Lower leg skin (tissue), 4 donors: ENCODE measurements at regions not wholly inside any gene's neighbourhood (a gene's known extent, or its start where the extent isn't known, plus 50 kb on each side); places are given as distances from the start of the nearest gene placed in this dataset.

Experiments used
- DNase-seq, 2 donors: peaks; one replicate each; pipeline ENCODE4 v3.0.0-alpha.2; 2019; ENCODE audit warnings: low spot score in 2 of 2
- H3K4me3 ChIP-seq: fragments of 200-600 bp; sonication (generic); 2 replicates; pipeline ENCODE4 v1.5.1; 2017; ENCODE audit warnings: mild to moderate bottlenecking, low read depth; ENCODE audit not compliant: poor library complexity, severe bottlenecking
- CTCF ChIP-seq, 3 donors: fragments of 450-650 bp; IDR thresholded peaks; one replicate each; pipeline ENCODE4 v1.5.1; 2016; ENCODE audit warnings: antibody characterized with exemption in 3 of 3, mild to moderate bottlenecking in 3 of 3, moderate library complexity in 2 of 3
- POLR2A ChIP-seq, 2 donors: fragments of 450-650 bp; IDR thresholded peaks; one replicate each; pipeline ENCODE4 v1.6.1; 2016 to 2017; ENCODE audit warnings: antibody characterized with exemption in 2 of 2, mild to moderate bottlenecking in 1 of 2, moderate library complexity in 1 of 2
- WGBS, 2 donors: methylation state at CpG; one replicate each; pipeline ENCODE4 v1.1.5; 2018; 5-methylcytosine and 5-hydroxymethylcytosine counted together
- intact Hi-C: fragments of 100-400 bp; cut with DNase I; formaldehyde crosslinking; loops from one replicate; pipeline ENCODE4 v1.15.0; 2023; ENCODE audit warnings: low total_unique reads

- peak; percentile 58 to 91 for DNase-seq
- intact Hi-C loops, result no loop called here
- no peak for TF ChIP-seq POLR2A (IDR thresholded peaks at IDR 0.05)
- TF ChIP-seq CTCF (IDR thresholded peaks at IDR 0.05), result no peak
- WGBS, 2 donors, result 56 to 57% methylated on average over 12 of the region's 12 CpGs
- no peak overlapping the region for H3K4me3 ChIP-seq
These were observed 67.7 kb downstream of the CPN2 start for GRCh38 chr3:194283221-194284006.

- 95 to 97% methylated on average over 5 of the region's 5 CpGs for WGBS, 2 donors
- no peak for TF ChIP-seq CTCF (IDR thresholded peaks at IDR 0.05)
- TF ChIP-seq POLR2A (IDR thresholded peaks at IDR 0.05), result no peak
- DNase-seq, result peak in 1 of 2 donors; percentile 70
- no peak overlapping the region for H3K4me3 ChIP-seq
- intact Hi-C loops, result no loop called here
These were observed 66.8 kb downstream of the CPN2 start for GRCh38 chr3:194284351-194284750.

- TF ChIP-seq CTCF (IDR thresholded peaks at IDR 0.05) (no peak), POLR2A (IDR thresholded peaks at IDR 0.05) (no peak)
- 50 to 61% methylated on average over 16 of the region's 16 CpGs for WGBS, 2 donors
These were observed 65.9 kb downstream of the CPN2 start for GRCh38 chr3:194285024-194285849.

GRCh38 chr3:194285850-194286197, 65.3 kb downstream of the CPN2 start:
- peak in 1 of 2 donors; percentile 67 for DNase-seq
- intact Hi-C loops, result no loop called here
- no peak overlapping the region for H3K4me3 ChIP-seq
- TF ChIP-seq POLR2A (IDR thresholded peaks at IDR 0.05) (no peak), CTCF (IDR thresholded peaks at IDR 0.05) (no peak)
- WGBS, 2 donors, result 21 to 39% methylated on average over 2 of the region's 2 CpGs

More at GRCh38 chr3:194285024-194285849, 65.9 kb downstream of the CPN2 start:
- DNase-seq, result peak in 1 of 2 donors; percentile 59
- intact Hi-C loops, result no loop called here
- H3K4me3 ChIP-seq, result no peak overlapping the region

GRCh38 chr3:194286375-194287146, 64.6 kb downstream of the CPN2 start:
- 88 to 89% methylated on average over 22 of the region's 22 CpGs for WGBS, 2 donors
- H3K4me3 ChIP-seq, result no peak overlapping the region
- TF ChIP-seq CTCF (IDR thresholded peaks at IDR 0.05) (no peak), POLR2A (IDR thresholded peaks at IDR 0.05) (no peak)
- intact Hi-C loops, result no loop called here
- DNase-seq, result peak in 1 of 2 donors; percentile 49
